SJSA1 (cell line): ENCODE measurements at regions not wholly inside any gene's neighbourhood (a gene's known extent, or its start where the extent isn't known, plus 50 kb on each side); places are given as distances from the start of the nearest gene placed in this dataset.
"Not testable (repeated sequence)": the region's sequence is repeated elsewhere in the genome, so short reads cannot be mapped to it uniquely, and the experiment has no call there.

Experiments
- DNase-seq, 2 experiments: peaks; one replicate each; pipeline ENCODE4 v3.0.0-alpha.2; 2015 to 2020; ENCODE audit warnings: low spot score in 2 of 2, low read depth in 1 of 2
- H3K27ac ChIP-seq: fragments of 250-450 bp; sonication (Bioruptor Pico); 2 replicates; pipeline ENCODE4 v1.5.1; 2020; ENCODE audit warnings: mild to moderate bottlenecking, moderate library complexity
- H3K27me3 ChIP-seq: fragments of 250-450 bp; sonication (Bioruptor Pico); replicated peaks from 2 replicates; pipeline ENCODE4 v1.5.1; 2020; ENCODE audit warnings: mild to moderate bottlenecking, moderate library complexity
- H3K36me3 ChIP-seq: fragments of 250-450 bp; sonication (Bioruptor Pico); 2 replicates; pipeline ENCODE4 v1.5.1; 2020; ENCODE audit warnings: mild to moderate bottlenecking
- H3K4me1 ChIP-seq: fragments of 250-450 bp; sonication (Bioruptor Pico); replicated peaks from 2 replicates; pipeline ENCODE4 v1.6.1; 2021; ENCODE audit warnings: mild to moderate bottlenecking
- H3K4me3 ChIP-seq: fragments of 250-450 bp; sonication (Bioruptor Pico); 2 replicates; pipeline ENCODE4 v1.5.1; 2020; ENCODE audit warnings: mild to moderate bottlenecking
- H3K9me3 ChIP-seq: fragments of 250-450 bp; sonication (Bioruptor Pico); replicated peaks from 2 replicates; pipeline ENCODE4 v1.5.1; 2020; ENCODE audit warnings: mild to moderate bottlenecking

DNA sequence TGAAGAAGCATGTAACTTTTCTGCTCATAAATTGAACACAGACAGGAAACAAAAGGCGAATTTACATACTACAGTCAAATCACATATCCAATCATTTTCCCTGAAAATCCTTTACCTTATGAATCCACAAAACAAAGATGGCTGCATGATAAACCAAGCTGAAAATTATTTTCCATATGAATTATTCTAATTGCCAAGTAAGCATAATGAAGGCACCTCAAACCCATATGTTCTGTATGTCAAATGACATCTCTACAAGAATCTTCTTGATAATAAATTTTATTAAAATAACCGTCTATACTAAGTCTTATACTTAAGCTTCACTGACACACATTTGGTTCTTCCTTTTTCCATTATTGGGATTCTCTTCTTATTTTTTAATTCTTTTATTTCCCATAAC, 1242.6 kb downstream of the CNTNAP5 start:
- no peaks in the 10 kb centered on the region for H3K9me3 ChIP-seq
- no peak overlapping the region for H3K4me3 ChIP-seq
- DNase-seq = no peak
- H3K36me3 ChIP-seq = no peaks in the 10 kb centered on the region
- H3K27ac ChIP-seq = no peak overlapping the region
- H3K27me3 ChIP-seq = no peaks in the 10 kb centered on the region
- H3K4me1 ChIP-seq = no peaks in the 10 kb centered on the region

GRCh38 chr2:125272651-125273050, 1247.6 kb downstream of the CNTNAP5 start:
- H3K27ac ChIP-seq = no peak overlapping the region
- H3K36me3 ChIP-seq = no peaks in the 10 kb centered on the region
- no peak for DNase-seq
- H3K4me3 ChIP-seq = no peak overlapping the region
- no peaks in the 10 kb centered on the region for H3K4me1 ChIP-seq
- H3K9me3 ChIP-seq = no peaks in the 10 kb centered on the region
- no peaks in the 10 kb centered on the region for H3K27me3 ChIP-seq

- no peaks in the 10 kb centered on the region for H3K9me3 ChIP-seq
- no peak overlapping the region for H3K4me3 ChIP-seq
- no peaks in the 10 kb centered on the region for H3K4me1 ChIP-seq
- DNase-seq = no peak
- H3K27ac ChIP-seq = no peak overlapping the region
- H3K27me3 ChIP-seq = no peaks in the 10 kb centered on the region
- H3K36me3 ChIP-seq = no peaks in the 10 kb centered on the region
Observed at GRCh38 chr2:125274718-125275117, 1249.6 kb downstream of the CNTNAP5 start.

- Histone ChIP-seq H3K4me1 (no peaks in the 10 kb centered on the region), H3K36me3 (no peaks in the 10 kb centered on the region), H3K4me3 (no peak overlapping the region), H3K27ac (no peak overlapping the region), H3K9me3 (0 out of 2 replicates have a peak, but pooled peaks cover 2% of the 10 kb centered on the region), H3K27me3 (no peaks in the 10 kb centered on the region)
- DNase-seq = no peak
Observed at GRCh38 chr2:125280265-125280664, 1255.2 kb downstream of the CNTNAP5 start.

GRCh38 chr2:125281242-125281641, 1256.2 kb downstream of the CNTNAP5 start:
- no peak for DNase-seq
- Histone ChIP-seq H3K4me1 (no peaks in the 10 kb centered on the region), H3K4me3 (no peak overlapping the region), H3K27me3 (no peaks in the 10 kb centered on the region), H3K9me3 (0 out of 2 replicates have a peak, but pooled peaks cover 5% of the 10 kb centered on the region), H3K27ac (no peak overlapping the region), H3K36me3 (no peaks in the 10 kb centered on the region)

DNA sequence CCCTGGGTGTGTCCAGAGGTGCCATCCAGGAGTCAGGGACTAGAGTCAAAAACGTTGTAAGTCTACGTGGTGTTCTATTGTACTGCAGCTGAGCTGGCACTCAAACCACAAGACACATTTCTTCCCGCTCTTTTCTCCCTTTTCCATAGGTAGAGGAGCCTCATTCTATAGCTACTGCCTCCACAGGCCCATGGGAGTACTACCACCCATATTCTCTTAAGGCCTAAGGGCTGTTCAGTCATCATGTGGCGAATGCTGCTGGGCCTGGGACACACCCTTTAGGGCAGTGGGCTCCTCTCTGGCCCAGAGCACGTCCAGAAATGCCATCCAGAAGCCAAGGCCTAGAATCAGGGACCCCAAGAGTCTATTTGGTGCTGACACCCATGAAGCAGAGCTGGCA, 1271.7 kb downstream of the CNTNAP5 start:
- H3K27me3 ChIP-seq = no peaks in the 10 kb centered on the region
- H3K9me3 ChIP-seq = no peaks in the 10 kb centered on the region; the same call in 1 of the 2 replicates
- no peak for DNase-seq
- no peaks in the 10 kb centered on the region for H3K36me3 ChIP-seq
- H3K4me1 ChIP-seq = no peaks in the 10 kb centered on the region
- no peak overlapping the region for H3K27ac ChIP-seq
- H3K4me3 ChIP-seq = no peak overlapping the region

GRCh38 chr2:125310657-125311364, 1285.7 kb downstream of the CNTNAP5 start:
- no peak overlapping the region for H3K4me3 ChIP-seq
- H3K27ac ChIP-seq = no peak overlapping the region
- no peaks in the 10 kb centered on the region; the same call in none of the 2 replicates for H3K9me3 ChIP-seq
- no peak for DNase-seq
- H3K36me3 ChIP-seq = no peaks in the 10 kb centered on the region
- H3K27me3 ChIP-seq = no peaks in the 10 kb centered on the region
- H3K4me1 ChIP-seq = no peaks in the 10 kb centered on the region

DNA sequence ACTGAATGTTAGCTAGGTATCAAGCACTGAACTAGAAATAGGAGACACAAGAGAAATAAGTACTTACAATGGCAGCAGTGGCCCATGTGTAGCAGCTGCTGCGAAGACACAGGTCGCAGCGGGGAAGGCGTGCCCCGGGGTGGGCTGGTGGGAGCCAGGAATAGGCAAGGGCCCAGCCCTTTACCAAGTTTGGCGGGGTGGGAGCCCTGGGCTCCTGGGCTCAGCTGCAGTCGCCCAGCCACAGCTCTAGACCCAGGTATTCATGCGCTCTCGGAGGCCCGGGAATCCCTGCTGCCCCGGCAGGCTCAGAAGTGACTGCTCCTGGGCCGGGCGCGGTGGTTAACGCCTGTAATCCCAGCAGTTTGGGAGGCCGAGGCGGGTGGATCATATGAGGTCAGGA, 1287.3 kb downstream of the CNTNAP5 start:
- no peaks in the 10 kb centered on the region for H3K36me3 ChIP-seq
- H3K27ac ChIP-seq = no peak overlapping the region
- H3K9me3 ChIP-seq = no peaks in the 10 kb centered on the region; the same call in none of the 2 replicates
- H3K4me1 ChIP-seq = no peaks in the 10 kb centered on the region
- DNase-seq = no peak
- no peaks in the 10 kb centered on the region for H3K27me3 ChIP-seq
- no peak overlapping the region for H3K4me3 ChIP-seq

DNA sequence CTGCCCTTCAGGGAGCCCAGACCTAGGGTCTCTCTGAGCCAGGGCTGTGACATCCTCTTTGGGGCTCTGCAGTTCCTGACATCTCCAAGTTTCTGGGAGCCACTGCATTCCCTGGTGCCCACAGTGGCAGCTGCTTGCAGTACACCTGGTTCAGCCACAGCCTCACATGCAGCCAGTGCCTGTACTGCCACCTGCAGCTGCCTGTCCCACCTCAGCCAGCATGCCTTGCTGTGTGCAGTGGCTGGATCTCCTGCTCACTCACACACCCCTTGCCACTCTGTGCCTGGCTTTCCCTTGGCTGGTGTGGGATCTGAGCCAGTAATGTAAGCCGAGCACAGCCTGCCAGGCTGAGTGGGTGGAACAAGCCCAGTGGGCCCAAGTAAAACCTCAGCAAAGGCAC, 1288.7 kb downstream of the CNTNAP5 start:
- no peaks in the 10 kb centered on the region; the same call in none of the 2 replicates for H3K9me3 ChIP-seq
- H3K27me3 ChIP-seq = no peaks in the 10 kb centered on the region
- no peak for DNase-seq
- H3K27ac ChIP-seq = no peak overlapping the region
- H3K4me3 ChIP-seq = no peak overlapping the region
- no peaks in the 10 kb centered on the region for H3K36me3 ChIP-seq
- no peaks in the 10 kb centered on the region for H3K4me1 ChIP-seq

- no peaks in the 10 kb centered on the region for H3K27me3 ChIP-seq
- no peak overlapping the region for H3K27ac ChIP-seq
- H3K4me3 ChIP-seq = no peak overlapping the region
- no peaks in the 10 kb centered on the region; the same call in 1 of the 2 replicates for H3K9me3 ChIP-seq
- no peaks in the 10 kb centered on the region for H3K4me1 ChIP-seq
- DNase-seq = no peak
- H3K36me3 ChIP-seq = no peaks in the 10 kb centered on the region
Observed at GRCh38 chr2:125318740-125319139, 1293.7 kb downstream of the CNTNAP5 start.

DNA sequence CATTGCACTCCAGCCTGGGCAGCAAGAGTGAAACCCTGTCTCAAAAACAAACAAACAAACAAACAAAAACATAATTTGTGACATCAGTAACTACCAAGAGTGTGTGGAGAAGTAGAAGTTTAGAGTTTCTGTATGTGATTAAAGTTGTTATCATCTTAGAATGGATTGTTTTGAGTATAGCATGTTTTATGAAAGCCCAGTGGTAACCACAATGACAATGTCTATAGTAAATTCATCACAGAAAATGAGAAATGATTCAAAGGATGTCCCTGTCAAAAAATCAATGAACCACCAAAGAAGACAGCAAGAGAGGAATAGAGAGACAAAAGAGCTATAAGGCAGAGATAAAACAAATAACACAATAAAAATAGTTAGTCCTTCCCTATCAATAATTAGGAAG, 1299.2 kb downstream of the CNTNAP5 start:
- no peak overlapping the region for H3K27ac ChIP-seq
- H3K36me3 ChIP-seq = no peaks in the 10 kb centered on the region
- H3K9me3 ChIP-seq = no peaks in the 10 kb centered on the region; the same call in 1 of the 2 replicates
- H3K4me1 ChIP-seq = no peaks in the 10 kb centered on the region
- no peaks in the 10 kb centered on the region for H3K27me3 ChIP-seq
- H3K4me3 ChIP-seq = no peak overlapping the region
- no peak for DNase-seq

DNA sequence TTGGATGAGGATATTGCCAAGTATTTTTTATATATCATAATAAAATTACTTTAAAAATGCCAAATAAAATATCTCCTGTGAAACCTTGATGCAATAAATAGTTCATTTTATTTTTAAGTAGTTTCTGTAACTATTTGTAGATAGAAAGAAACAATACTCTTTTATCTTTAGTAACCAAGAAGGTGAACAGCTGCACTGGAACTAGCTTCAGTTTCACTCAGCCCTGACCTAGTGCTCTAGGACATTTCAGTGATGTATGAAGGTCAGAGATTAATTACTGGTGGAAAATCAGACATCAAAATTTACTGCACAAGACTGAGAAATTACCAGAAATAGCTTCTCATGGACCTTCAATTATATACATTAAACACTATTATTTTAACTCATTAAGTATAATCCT, 1305.0 kb downstream of the CNTNAP5 start:
- Histone ChIP-seq H3K4me3 (no peak overlapping the region), H3K9me3 (no peaks in the 10 kb centered on the region; the same call in 1 of the 2 replicates), H3K27ac (no peak overlapping the region), H3K4me1 (no peaks in the 10 kb centered on the region), H3K36me3 (no peaks in the 10 kb centered on the region), H3K27me3 (no peaks in the 10 kb centered on the region)
- DNase-seq = no peak

DNA sequence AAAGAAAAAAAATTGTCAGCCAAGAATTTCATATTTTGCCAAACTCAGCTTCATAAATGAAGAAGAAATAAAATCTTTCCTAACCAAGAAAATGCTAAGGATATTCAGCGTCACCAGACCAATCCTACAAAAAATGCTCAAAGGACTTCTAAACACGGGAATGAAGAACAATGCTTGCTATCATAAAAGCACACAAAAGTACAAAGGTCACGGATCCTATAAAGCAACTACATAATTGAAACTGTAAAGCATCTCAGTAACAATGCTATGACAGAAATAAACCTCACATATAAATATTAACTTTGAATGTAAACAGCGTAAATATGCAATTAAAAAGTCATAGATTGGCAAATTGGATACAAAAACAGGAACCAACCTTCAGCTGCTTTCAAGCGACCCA, 1314.6 kb upstream of the GYPC start:
- no peak for DNase-seq
- no peak overlapping the region for H3K27ac ChIP-seq
- no peaks in the 10 kb centered on the region for H3K27me3 ChIP-seq
- H3K4me1 ChIP-seq = no peaks in the 10 kb centered on the region
- H3K9me3 ChIP-seq = no peaks in the 10 kb centered on the region
- H3K4me3 ChIP-seq = no peak overlapping the region
- no peaks in the 10 kb centered on the region for H3K36me3 ChIP-seq

DNA sequence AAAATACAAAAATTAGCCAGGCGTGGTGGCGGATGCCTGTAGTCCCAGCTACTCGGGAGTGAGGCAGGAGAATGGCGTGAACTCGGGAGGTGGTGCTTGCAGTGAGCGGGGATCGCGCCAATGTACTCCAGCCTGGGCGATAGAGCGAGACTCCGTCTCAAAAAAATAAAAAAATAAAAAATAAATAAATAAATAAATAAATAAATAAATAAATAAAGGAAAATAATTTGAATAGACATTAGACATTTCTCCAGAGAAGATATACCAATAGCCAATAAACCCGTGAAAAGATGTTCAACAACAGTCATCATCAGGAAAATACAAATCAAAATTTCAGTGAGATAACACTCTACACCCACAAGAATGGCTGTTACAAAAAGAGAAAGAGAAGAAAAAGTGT, 1302.4 kb upstream of the GYPC start:
- not testable (repeated sequence) for H3K27ac ChIP-seq

More for the DNA sequence above, 1302.4 kb upstream of the GYPC start:
- H3K27me3 ChIP-seq, DNase-seq, H3K9me3 ChIP-seq, H3K4me1 ChIP-seq, H3K36me3 ChIP-seq, H3K4me3 ChIP-seq: not testable (repeated sequence)
